Loucy (cell line): ENCODE measurements at regions not wholly inside any gene's neighbourhood (a gene's known extent, or its start where the extent isn't known, plus 50 kb on each side); places are given as distances from the start of the nearest gene placed in this dataset.

ENCODE experiments used
- H2AFZ ChIP-seq: fragments of 200-600 bp; sonication (generic); 2 replicates; pipeline ENCODE4 v1.6.0; 2016; ENCODE audit warnings: antibody characterized with exemption, mild to moderate bottlenecking, low read length, moderate library complexity
- H3F3A ChIP-seq: fragments of 200-600 bp; 2 replicates; pipeline ENCODE4 v1.6.0; 2016; ENCODE audit warnings: antibody characterized with exemption, low read depth, mild to moderate bottlenecking
- H3K27me3 ChIP-seq: fragments of 200-600 bp; sonication (generic); 2 replicates; pipeline ENCODE4 v1.6.1; 2014; ENCODE audit warnings: low read length, mild to moderate bottlenecking; ENCODE audit not compliant: insufficient read depth, poor library complexity, severe bottlenecking
- H3K36me3 ChIP-seq: fragments of 200-600 bp; sonication (generic); 2 replicates; pipeline ENCODE4 v1.6.1; 2016; ENCODE audit warnings: low read length; ENCODE audit not compliant: insufficient read depth
- H3K4me1 ChIP-seq: fragments of 200-600 bp; sonication (generic); 2 replicates; pipeline ENCODE4 v1.5.1; 2014; ENCODE audit warnings: low read length, mild to moderate bottlenecking; ENCODE audit not compliant: insufficient read depth, poor library complexity, severe bottlenecking
- H3K4me2 ChIP-seq: fragments of 200-600 bp; sonication (generic); 2 replicates; pipeline ENCODE4 v1.6.0; 2014; ENCODE audit warnings: antibody characterized with exemption, low read length, low read depth, mild to moderate bottlenecking; ENCODE audit not compliant: poor library complexity, severe bottlenecking
- H3K4me3 ChIP-seq: fragments of 200-600 bp; sonication (generic); 2 replicates; pipeline ENCODE4 v1.5.1; 2014; ENCODE audit warnings: low read length, mild to moderate bottlenecking, mixed read lengths; ENCODE audit not compliant: poor library complexity, severe bottlenecking
- H3K79me2 ChIP-seq: fragments of 200-600 bp; sonication (generic); 2 replicates; pipeline ENCODE4 v1.6.1; 2014; ENCODE audit warnings: low read length; ENCODE audit not compliant: insufficient read depth
- H3K9ac ChIP-seq: fragments of 200-600 bp; sonication (generic); 2 replicates; pipeline ENCODE4 v1.6.0; 2014; ENCODE audit warnings: mild to moderate bottlenecking, low read depth, low read length, moderate library complexity; ENCODE audit not compliant: poor library complexity, severe bottlenecking
- H3K9me2 ChIP-seq: fragments of 200-600 bp; sonication (generic); replicated peaks from 2 replicates; pipeline ENCODE4 v1.6.1; 2016; ENCODE audit warnings: low read depth, low read length, mixed read lengths
- H3K9me3 ChIP-seq: fragments of 200-600 bp; sonication (generic); 2 replicates; pipeline ENCODE4 v1.6.1; 2014; ENCODE audit warnings: mild to moderate bottlenecking, antibody characterized with exemption, low read length, low read depth; ENCODE audit not compliant: insufficient read depth
- H4K20me1 ChIP-seq: fragments of 200-600 bp; sonication (generic); 2 replicates; pipeline ENCODE4 v1.6.0; 2014; ENCODE audit warnings: antibody characterized with exemption, low read length, mild to moderate bottlenecking; ENCODE audit not compliant: insufficient read depth, poor library complexity, severe bottlenecking
- CTCF ChIP-seq: fragments of 200-600 bp; sonication (generic); conservative IDR thresholded peaks from 2 replicates; pipeline ENCODE4 v1.5.1; 2014; ENCODE audit warnings: mild to moderate bottlenecking, antibody characterized with exemption, low read length
- EZH2phosphoT487 ChIP-seq: fragments of 200-600 bp; IDR thresholded peaks from 2 replicates; pipeline ENCODE4 v1.6.1; 2018; ENCODE audit warnings: antibody characterized with exemption, mild to moderate bottlenecking, moderate library complexity, borderline replicate concordance

DNA sequence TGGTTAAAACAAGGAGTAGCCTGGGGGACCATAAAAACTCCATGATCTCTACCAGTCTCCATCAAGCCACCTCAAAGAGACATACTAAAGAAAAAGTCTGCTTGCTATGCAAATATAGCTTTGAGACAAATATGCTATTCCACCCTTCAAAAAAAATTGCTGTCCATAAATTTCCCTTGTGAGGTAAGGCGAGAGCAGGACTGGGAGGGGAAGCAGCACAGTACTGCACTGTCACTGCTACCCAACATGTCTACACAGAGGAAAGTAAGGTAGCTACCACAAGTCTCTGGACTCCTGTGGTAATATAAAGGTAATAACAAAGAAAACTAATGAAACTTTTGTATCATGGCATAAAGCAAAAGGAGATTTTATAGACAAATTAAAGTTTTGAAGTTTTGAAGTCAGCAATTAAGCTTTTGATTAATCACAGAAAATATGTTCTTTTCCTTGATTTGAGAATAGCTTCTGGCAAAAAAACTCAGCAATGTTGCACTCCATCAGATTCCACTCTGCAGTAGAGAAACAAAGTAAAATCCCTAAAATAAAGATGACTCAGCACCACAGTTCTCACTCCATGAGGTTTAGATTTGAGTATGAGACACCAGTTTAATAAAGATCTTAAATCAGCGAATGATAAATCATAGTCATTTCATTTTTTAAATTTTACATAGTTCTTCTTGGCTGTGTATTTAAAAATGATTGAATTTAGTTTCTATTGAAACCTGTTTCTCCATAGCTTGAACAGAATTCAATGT is 602.4 kb downstream of the COL12A1 start:
- Histone ChIP-seq H3K9ac (no peak overlapping the region), H3K9me3 (no peaks in the 10 kb centered on the region), H3F3A (no peaks in the 10 kb centered on the region), H3K9me2 (no peaks in the 10 kb centered on the region), H3K27me3 (no peaks in the 10 kb centered on the region), H4K20me1 (no peaks in the 10 kb centered on the region), H3K4me3 (no peak overlapping the region), H3K79me2 (no peaks in the 10 kb centered on the region), H3K36me3 (no peaks in the 10 kb centered on the region), H3K4me2 (no peak overlapping the region), H3K4me1 (no peaks in the 10 kb centered on the region), H2AFZ (no peak overlapping the region)
- TF ChIP-seq CTCF: no peak
- no peak for TF ChIP-seq EZH2phosphoT487

GRCh38 chr6:74602206-74602605 is 603.6 kb downstream of the COL12A1 start:
- no peaks in the 10 kb centered on the region for H3K4me1 ChIP-seq
- no peaks in the 10 kb centered on the region for H3K79me2 ChIP-seq
- H3K4me2 ChIP-seq: no peak overlapping the region

DNA sequence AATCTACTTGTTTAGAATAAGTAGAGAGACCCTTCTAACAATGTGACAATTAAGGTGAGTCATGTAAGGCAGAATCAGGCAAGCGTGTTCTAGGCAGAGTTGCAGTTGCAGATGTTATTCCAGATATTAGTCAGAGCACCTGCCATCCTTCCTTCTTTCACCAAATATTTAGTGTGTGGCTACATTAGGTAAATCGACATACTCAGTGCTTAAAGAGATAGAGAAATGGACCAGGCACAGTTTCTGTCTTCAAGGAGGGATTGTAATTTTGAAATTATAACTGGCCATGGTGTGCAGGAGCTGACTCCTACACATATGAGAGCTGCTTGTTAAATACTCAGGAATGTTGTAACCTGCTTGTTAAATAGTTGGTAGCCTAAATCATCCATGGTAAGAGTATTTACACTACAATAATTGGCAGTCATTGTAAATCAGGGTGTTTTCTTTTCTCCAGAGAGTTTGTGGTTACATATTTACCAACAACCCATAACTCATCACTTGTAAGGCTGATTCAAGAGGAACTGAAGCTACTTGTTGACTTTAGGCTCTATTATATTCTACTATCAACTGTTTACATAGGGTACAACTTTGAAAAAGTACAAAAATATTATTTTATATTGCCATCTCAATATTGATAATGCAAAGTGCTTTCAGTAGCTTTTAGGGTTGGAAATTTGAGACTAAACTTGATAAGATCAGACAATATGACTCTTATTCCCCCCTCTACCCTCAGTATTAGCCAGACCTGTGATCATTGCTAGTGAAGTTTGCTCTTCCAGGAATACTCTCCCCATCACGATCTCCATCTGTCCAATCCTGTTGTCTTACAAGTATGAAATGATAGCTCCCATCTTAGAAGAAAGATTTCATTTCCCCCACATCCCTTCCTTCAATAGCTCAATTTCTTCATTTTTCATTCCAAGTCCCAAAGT is 607.1 kb downstream of the COL12A1 start:
- Histone ChIP-seq H3K9me3 (no peaks in the 10 kb centered on the region), H3K4me1 (no peaks in the 10 kb centered on the region), H4K20me1 (no peaks in the 10 kb centered on the region), H3F3A (no peaks in the 10 kb centered on the region), H3K4me3 (no peak overlapping the region), H3K9ac (no peak overlapping the region), H3K4me2 (no peak overlapping the region), H3K27me3 (no peaks in the 10 kb centered on the region), H3K79me2 (no peaks in the 10 kb centered on the region), H3K36me3 (no peaks in the 10 kb centered on the region), H3K9me2 (no peaks in the 10 kb centered on the region), H2AFZ (no peak overlapping the region)
- TF ChIP-seq CTCF: no peak
- TF ChIP-seq EZH2phosphoT487: no peak

More at GRCh38 chr6:74602206-74602605, 603.6 kb downstream of the COL12A1 start:
- Histone ChIP-seq H3K27me3 (no peaks in the 10 kb centered on the region), H3K9me2 (no peaks in the 10 kb centered on the region), H3K4me3 (no peak overlapping the region), H4K20me1 (no peaks in the 10 kb centered on the region), H3K36me3 (no peaks in the 10 kb centered on the region), H3K9ac (no peak overlapping the region), H3K9me3 (no peaks in the 10 kb centered on the region), H3F3A (no peaks in the 10 kb centered on the region), H2AFZ (no peak overlapping the region)
- TF ChIP-seq CTCF (no peak), EZH2phosphoT487 (no peak)
